NCI-H146 treated with DMSO at 0.1 percent for 48 hours (cell line): ENCODE measurements at regions not wholly inside any gene's neighbourhood (a gene's known extent, or its start where the extent isn't known, plus 50 kb on each side); places are given as distances from the start of the nearest gene placed in this dataset.
"Not testable (repeated sequence)": the region's sequence is repeated elsewhere in the genome, so short reads cannot be mapped to it uniquely, and the experiment has no call there.

Experiments used
- DNase-seq: peaks from one replicate; lab custom pipeline; 2025; ENCODE audit not compliant: unreplicated experiment; lab: John Stamatoyannopoulos, UW

GRCh38 chr2:209276000-209276399 lies 147.8 kb upstream of the MAP2 start:
- DNase-seq, result no peak

DNA sequence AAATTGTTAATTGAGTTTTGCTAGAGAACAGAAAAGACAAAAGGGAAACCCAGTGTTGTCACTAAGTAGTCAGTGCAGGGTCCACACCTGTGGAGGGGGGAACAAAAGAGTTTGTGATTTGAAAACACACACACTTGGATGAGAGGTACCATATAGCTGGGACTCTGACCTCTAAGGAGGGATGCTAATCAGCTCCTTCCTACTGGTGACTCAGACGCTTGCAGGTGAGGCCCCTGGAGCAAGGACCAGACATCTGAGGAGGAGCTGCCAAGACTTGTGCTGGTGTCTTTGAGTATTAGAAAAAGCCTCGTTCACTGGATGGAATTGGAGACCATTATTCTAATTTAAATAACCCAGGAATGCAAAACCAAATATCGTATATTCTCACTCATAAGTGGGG lies 146.4 kb upstream of the MAP2 start:
- no peak for DNase-seq

GRCh38 chr2:209298601-209299000 lies 125.2 kb upstream of the MAP2 start:
- no peak for DNase-seq

GRCh38 chr2:209299478-209299877 lies 124.4 kb upstream of the MAP2 start:
- not testable (repeated sequence) for DNase-seq

DNA sequence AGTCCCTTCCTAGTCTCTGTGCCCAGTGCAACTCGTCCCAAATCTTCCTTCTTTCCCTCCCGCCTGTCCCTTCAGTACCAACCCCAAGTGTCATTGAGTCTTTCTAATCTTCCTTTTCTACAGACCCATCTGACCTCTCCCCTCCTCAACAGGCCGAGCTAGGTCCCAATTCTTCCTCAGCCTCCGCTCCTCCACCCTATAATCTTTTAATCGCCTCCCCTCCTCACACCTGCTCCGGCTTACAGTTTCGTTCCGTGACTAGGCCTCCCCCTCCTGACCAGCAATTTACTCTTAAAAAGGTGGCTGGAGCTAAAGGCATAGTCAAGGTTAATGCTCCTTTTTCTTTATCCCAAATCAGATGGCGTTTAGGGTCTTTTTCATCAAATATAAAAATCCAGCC lies 123.1 kb upstream of the MAP2 start:
- not testable (repeated sequence) for DNase-seq

DNA sequence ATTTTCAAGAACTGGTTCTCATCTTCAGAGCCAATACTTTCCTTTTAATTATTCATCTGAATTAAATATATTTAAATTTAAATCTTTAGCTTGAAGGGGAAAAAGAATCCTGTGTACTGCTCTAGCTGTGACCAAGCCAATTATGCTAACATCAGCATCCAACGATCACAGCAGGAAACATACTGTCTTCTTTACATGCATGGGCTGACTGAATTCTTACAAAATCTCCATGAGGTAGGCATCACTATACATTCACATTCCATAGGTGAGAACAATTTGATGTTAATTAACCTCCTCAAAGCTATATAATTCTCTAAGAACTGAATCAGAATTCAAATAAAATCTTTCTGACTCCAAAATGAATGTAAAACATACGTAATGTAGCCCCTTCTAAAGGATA lies 118.8 kb upstream of the MAP2 start:
- no peak for DNase-seq

- no peak for DNase-seq
Observed at GRCh38 chr2:209305746-209306196, 118.1 kb upstream of the MAP2 start.

DNA sequence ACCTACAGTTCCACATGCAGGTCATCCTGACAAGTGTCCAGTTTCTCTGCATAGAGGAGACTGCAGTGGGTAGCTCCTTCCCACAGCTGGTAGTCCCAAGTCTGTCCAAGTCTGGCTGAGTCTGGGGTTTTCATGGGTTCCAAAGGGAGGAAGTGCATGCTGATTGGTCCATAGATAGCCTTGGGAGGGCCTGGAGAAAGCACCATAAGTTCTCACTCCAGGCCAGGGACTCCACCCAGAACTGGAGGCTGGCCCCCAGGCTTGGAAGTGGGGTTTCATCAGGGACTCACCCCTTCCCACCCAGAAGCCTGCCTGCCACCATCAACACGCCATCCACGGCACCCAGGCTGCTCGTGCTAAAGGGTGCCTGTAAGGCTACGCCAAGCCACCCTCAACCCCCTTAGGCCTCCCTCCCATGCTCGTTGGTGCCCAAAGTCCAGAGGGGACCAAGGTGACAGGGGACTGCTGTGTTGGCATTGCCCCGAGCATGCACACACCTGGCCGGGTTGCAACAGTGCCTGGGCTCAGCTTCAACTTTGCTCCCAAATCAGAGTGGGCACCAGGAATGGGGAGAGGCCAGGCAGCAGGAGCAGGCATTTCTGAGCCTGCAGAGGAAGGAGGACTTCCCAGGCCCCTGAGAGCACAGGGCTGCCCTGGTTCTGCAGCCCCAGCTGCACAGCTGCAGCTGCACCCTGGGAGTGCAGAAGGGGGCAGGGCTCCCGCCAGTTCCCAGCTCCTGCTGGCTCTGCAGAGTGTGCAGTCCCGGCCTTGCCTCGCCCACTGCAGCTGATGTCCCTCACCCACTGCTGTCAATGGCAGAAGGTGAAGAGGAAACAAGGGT lies 116.5 kb upstream of the MAP2 start:
- no peak for DNase-seq

GRCh38 chr2:209308415-209308814 lies 115.4 kb upstream of the MAP2 start:
- no peak for DNase-seq

DNA sequence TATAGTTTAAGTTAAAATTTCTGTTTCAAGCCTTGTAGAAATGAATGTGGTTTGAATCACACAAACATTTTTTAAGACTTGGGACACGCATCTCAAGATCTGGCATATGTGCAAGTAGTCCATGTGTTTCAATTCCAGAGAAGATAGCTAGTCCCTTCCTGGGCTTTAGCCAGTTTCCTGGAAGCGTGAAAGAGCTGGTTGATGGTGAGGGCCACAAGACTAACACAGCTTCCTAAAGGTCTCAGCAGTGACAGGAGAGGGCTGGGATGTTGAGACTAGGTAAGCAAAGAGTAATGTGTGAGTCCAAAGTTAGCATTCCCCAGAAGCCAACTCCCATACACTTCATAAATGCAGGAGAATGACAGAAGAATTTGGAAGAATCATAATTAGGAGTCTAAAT lies 111.9 kb upstream of the MAP2 start:
- no peak for DNase-seq

DNA sequence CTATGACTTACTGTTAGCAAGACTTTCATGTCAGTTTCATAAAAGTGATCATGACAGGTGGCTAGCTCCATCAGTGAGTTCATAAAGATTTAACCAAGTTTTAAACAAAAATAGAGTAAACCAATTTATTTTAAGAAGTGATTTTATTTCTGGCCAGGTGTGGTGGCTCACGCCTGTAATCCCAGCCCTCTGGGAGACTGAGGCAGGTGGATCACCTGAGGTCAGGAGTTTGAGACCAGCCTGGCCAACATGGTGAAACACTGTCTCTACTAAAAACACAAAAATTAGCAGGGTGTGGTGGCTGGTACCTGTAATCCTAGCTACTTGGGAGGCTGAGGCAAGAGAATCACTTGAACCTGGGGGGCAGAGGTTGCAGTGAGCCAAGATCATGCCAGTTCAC lies 111.4 kb upstream of the MAP2 start:
- not testable (repeated sequence) for DNase-seq

GRCh38 chr2:209314653-209315052 lies 109.2 kb upstream of the MAP2 start:
- no peak for DNase-seq

DNA sequence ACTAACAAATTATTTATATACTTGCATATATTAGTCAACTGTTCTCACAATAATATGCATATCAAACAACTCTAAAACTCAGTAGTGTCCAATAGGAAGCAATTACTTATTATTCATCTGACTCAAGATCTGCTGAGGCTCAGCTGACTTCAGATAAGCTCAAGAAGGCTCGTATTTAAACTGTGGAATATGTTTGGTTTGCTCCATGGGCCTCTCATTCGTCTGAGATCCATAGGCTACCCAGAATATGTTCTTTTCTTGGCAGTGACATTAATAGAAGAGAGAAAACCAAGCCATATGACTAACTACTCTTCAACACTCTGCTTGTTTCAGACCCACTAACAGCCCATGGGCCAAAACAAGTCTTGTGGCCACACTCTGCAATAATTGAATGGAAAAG lies 107.7 kb upstream of the MAP2 start:
- no peak for DNase-seq

- no peak for DNase-seq
Observed at GRCh38 chr2:209321076-209321475, 102.8 kb upstream of the MAP2 start.

DNA sequence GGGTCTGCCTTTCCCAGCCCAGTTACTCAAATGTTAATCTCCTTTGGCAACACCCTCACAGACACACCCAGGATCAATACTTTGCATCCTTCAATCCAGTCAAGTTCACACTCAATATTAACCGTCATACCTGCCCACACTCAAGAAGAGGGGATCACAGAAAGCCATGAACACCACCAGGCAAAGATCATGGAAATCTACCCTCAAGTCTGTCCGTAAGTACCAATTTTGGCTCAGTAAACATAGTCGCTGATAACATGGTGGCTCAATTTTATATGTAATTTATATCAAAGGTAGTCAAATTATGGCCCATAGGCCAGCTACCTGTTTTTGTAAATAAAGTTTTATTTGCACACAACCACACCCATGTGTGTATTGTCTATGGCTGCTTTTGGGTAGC lies 102.3 kb upstream of the MAP2 start:
- no peak for DNase-seq

- no peak for DNase-seq
Observed at GRCh38 chr2:209322041-209322440, 101.8 kb upstream of the MAP2 start.

GRCh38 chr2:209322905-209323512 lies 100.8 kb upstream of the MAP2 start:
- no peak for DNase-seq

DNA sequence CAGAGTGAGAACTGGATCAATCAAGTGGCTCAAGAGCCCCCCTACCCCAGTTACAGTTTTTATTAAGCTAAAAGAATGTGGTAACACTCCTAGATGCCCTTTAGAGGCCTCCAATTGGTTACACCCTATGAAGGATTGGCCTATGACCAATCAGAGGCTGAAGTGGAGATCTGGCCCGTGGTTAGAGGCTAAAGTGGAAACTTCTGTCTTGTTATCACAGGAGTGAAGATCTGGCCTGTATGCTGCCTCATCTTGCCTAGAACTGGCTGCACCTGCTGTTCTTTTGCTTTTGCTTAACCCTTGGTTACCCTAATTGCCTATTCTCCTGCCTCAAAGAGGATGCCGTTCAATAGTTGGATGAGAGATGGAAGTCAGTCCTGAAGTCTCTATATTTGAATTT lies 100.1 kb upstream of the MAP2 start:
- DNase-seq, result no peak

GRCh38 chr2:209324281-209324680 lies 99.6 kb upstream of the MAP2 start:
- DNase-seq, result no peak

GRCh38 chr2:209331291-209331844 lies 92.5 kb upstream of the MAP2 start:
- peak; percentile 15 for DNase-seq

GRCh38 chr2:209334188-209335017 lies 89.4 kb upstream of the MAP2 start:
- DNase-seq, result peak; percentile 49
